ENCODE measurements at regions not wholly inside any gene's neighbourhood (a gene's known extent, or its start where the extent isn't known, plus 50 kb on each side); places are given as distances from the start of the nearest gene placed in this dataset.

DNA sequence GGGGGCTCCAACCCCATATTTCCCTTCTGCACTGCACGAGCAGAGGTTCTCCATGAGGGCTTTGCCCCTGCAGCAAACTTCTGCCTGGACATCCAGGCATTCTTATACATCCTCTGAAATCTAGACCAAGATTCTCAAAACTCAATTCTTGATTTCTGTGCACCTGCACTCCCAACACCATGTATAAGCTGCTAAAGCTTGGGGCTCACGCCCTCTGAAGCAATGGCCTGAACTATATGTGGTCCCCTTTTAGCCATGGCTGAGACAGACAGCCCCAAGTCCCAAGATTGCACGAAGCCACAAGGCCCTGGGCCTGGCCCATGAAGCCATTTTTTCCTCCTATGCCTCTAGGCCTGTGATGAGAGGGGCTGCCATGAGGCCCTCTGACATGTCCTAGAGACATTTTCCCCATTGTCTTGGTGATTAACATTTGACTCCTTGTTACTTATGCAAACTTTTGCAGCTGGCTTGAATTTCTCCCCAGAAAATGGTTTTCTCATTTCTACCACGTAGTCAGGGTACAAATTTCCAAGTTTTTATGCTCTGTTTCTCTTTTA is 468.0 kb upstream of the SLIT2 start:
- H4K20me1 ChIP-seq (ENCODE audit: insufficient read depth, low read length) = no peaks in the 10 kb centered on the region
- TF ChIP-seq, protein P1, sequence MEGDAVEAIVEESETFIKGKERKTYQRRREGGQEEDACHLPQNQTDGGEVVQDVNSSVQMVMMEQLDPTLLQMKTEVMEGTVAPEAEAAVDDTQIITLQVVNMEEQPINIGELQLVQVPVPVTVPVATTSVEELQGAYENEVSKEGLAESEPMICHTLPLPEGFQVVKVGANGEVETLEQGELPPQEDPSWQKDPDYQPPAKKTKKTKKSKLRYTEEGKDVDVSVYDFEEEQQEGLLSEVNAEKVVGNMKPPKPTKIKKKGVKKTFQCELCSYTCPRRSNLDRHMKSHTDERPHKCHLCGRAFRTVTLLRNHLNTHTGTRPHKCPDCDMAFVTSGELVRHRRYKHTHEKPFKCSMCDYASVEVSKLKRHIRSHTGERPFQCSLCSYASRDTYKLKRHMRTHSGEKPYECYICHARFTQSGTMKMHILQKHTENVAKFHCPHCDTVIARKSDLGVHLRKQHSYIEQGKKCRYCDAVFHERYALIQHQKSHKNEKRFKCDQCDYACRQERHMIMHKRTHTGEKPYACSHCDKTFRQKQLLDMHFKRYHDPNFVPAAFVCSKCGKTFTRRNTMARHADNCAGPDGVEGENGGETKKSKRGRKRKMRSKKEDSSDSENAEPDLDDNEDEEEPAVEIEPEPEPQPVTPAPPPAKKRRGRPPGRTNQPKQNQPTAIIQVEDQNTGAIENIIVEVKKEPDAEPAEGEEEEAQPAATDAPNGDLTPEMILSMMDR (IDR thresholded peaks at IDR 0.05) = no peak
- peaks cover 13 to 14% of the 10 kb centered on the region in 2 donors for H3K9me3 ChIP-seq (replicated peaks in 1 of 2; ENCODE audit: control insufficient read depth in 1 of 2, insufficient read depth in 1 of 2, low read length in 2 of 2)
- H3K4me1 Mint-ChIP-seq = no peaks in the 10 kb centered on the region
- H3K27me3 ChIP-seq (ENCODE audit: control insufficient read depth in 2 of 2, insufficient read depth in 2 of 2, low read length in 2 of 2) = no peaks in the 10 kb centered on the region
- no peak overlapping the region for H3K4me3 Mint-ChIP-seq
- no peaks in the 10 kb centered on the region for H3K36me3 Mint-ChIP-seq
- intact Hi-C loops (cut with micrococcal nuclease) = no loop called here
- no peaks in the 10 kb centered on the region for H3K36me3 ChIP-seq (replicated peaks in 1 of 2; ENCODE audit: control insufficient read depth in 1 of 2, insufficient read depth in 2 of 2, low read length in 2 of 2)
- H3K27me3 Mint-ChIP-seq (ENCODE audit: low read depth in 3 of 3) = peaks cover 0 to 2% (median 0%) of the 10 kb centered on the region in 3 donors
- no peak overlapping the region for H3K27ac ChIP-seq (ENCODE audit: low read depth in 1 of 2, low read length in 2 of 2)
- H3K4me2 ChIP-seq (replicated peaks; ENCODE audit: extremely low read depth, low read length, poor library complexity, severe bottlenecking) = no peak overlapping the region
- no peak overlapping the region for H3K27ac Mint-ChIP-seq
- WGBS (ENCODE audit: insufficient coverage) = 90% methylated on average over 2 of the region's 4 CpGs
- no peak overlapping the region for H3K4me3 ChIP-seq (replicated peaks in 1 of 3; ENCODE audit: low read depth in 2 of 3, low read length in 3 of 3)
- H3K9me3 Mint-ChIP-seq = peaks cover 2 to 15% (median 7%) of the 10 kb centered on the region in 7 donors
- DNase-seq = no peak
- no peak overlapping the region for H2AFZ ChIP-seq (ENCODE audit: insufficient read depth, low read depth, low read length, poor library complexity, severe bottlenecking)
- H3K4me1 ChIP-seq (ENCODE audit: control insufficient read depth in 1 of 2, insufficient read depth in 2 of 2, low read length in 2 of 2) = no peaks in the 10 kb centered on the region
- H3K9ac ChIP-seq (ENCODE audit: insufficient read depth, low read length, poor library complexity, severe bottlenecking) = no peak overlapping the region
- no peaks in the 10 kb centered on the region for H3K79me2 ChIP-seq (ENCODE audit: insufficient read depth, low read length)

DNA sequence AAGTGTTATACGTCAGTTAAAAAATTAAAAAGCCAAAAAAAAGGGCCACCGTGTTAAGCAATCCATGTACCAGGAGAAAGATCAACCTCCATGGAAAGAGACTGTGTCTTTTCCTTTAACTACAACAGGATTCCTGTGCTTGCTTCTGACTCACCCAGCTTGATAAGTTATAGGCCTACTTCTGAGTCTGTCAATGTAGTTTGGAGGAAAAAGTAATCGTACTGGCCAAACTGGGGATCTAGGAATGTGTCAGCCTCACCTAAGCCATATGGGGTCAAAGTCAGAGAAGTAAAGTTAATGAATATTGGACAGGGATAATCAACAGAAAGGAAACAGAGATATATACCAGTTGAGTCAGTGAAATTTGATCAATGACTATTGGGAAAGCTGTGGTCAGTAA is 470.8 kb upstream of the SLIT2 start:
- H4K20me1 ChIP-seq (ENCODE audit: insufficient read depth, low read length) = no peaks in the 10 kb centered on the region
- intact Hi-C loops (cut with micrococcal nuclease) = no loop called here
- Mint-ChIP-seq H3K4me3 (no peak overlapping the region), H3K36me3 (no peaks in the 10 kb centered on the region), H3K27me3 (ENCODE audit: low read depth in 3 of 3) (peaks cover 0 to 2% (median 0%) of the 10 kb centered on the region in 3 donors), H3K27ac (no peak overlapping the region), H3K9me3 (peaks cover 2 to 26% (median 7%) of the 10 kb centered on the region in 7 donors), H3K4me1 (no peaks in the 10 kb centered on the region)
- no peak overlapping the region for H3K9ac ChIP-seq (ENCODE audit: insufficient read depth, low read length, poor library complexity, severe bottlenecking)
- H3K36me3 ChIP-seq (replicated peaks in 1 of 2; ENCODE audit: control insufficient read depth in 1 of 2, insufficient read depth in 2 of 2, low read length in 2 of 2) = no peaks in the 10 kb centered on the region
- no peak for DNase-seq
- no peak overlapping the region for H2AFZ ChIP-seq (ENCODE audit: insufficient read depth, low read depth, low read length, poor library complexity, severe bottlenecking)
- H3K4me3 ChIP-seq (replicated peaks in 1 of 3; ENCODE audit: low read depth in 2 of 3, low read length in 3 of 3) = no peak overlapping the region
- no peaks in the 10 kb centered on the region for H3K79me2 ChIP-seq (ENCODE audit: insufficient read depth, low read length)
- no peak overlapping the region for H3K4me2 ChIP-seq (replicated peaks; ENCODE audit: extremely low read depth, low read length, poor library complexity, severe bottlenecking)
- TF ChIP-seq, protein P1 (IDR thresholded peaks at IDR 0.05) = no peak
- no peaks in the 10 kb centered on the region for H3K4me1 ChIP-seq (ENCODE audit: control insufficient read depth in 1 of 2, insufficient read depth in 2 of 2, low read length in 2 of 2)
- H3K27me3 ChIP-seq (ENCODE audit: control insufficient read depth in 2 of 2, insufficient read depth in 2 of 2, low read length in 2 of 2) = no peaks in the 10 kb centered on the region
- peaks cover 13 to 14% of the 10 kb centered on the region in 2 donors for H3K9me3 ChIP-seq (replicated peaks in 1 of 2; ENCODE audit: control insufficient read depth in 1 of 2, insufficient read depth in 1 of 2, low read length in 2 of 2)
- H3K27ac ChIP-seq (ENCODE audit: low read depth in 1 of 2, low read length in 2 of 2) = no peak overlapping the region
- 100% methylated on average over 1 of the region's 3 CpGs for WGBS (ENCODE audit: insufficient coverage)
